HepG2 (cell line): ENCODE measurements at regions not wholly inside any gene's neighbourhood (a gene's known extent, or its start where the extent isn't known, plus 50 kb on each side); places are given as distances from the start of the nearest gene placed in this dataset.

Experiments used
- ATAC-seq: fragments of 200-7000 bp; cut with Tn5 transposase; 3 replicates; pipeline ENCODE4 v1.9.1; 2020; ENCODE audit warnings: mild to moderate bottlenecking, moderate library complexity
- BruUV-seq: library from RNA; stranded (reverse); fragments of 400-500 nt; replicated peaks from 2 replicates; lab custom pipeline; 2021; lab: Mats Ljungman, UMichigan
- CTCF ChIA-PET: fragments of 300-600 bp; formaldehyde crosslinking; extraction: SDS; loops from one replicate; lab custom pipeline; 2021; ENCODE audit warnings: low total read pairs, inconsistent platforms, low intra/inter-chr PET ratio; lab: Yijun Ruan, JAX
- POLR2A ChIA-PET: fragments of 350-600 bp; sonication (Branson Sonifier 250); formaldehyde crosslinking; loops from one replicate; lab custom pipeline; 2020; ENCODE audit warnings: antibody characterized with exemption, inconsistent platforms; lab: Yijun Ruan, JAX
- DNase-seq: peaks from one replicate; pipeline ENCODE4 v3.0.0-alpha.2; 2015; ENCODE audit warnings: low spot score
- FAIRE-seq: peaks from 3 replicates; lab custom pipeline; 2011; peaks lifted over from hg19 to GRCh38; lab: Jason Lieb, UNC
- H2AFZ ChIP-seq: one replicate; pipeline ENCODE4 v1.6.1; 2011; ENCODE audit warnings: low read length, inconsistent platforms
- H3K27ac ChIP-seq: fragments of 300-600 bp; 3 replicates; pipeline ENCODE4 v1.8.0; 2011; ENCODE audit warnings: mixed run types, mild to moderate bottlenecking, mixed read lengths, low read length, inconsistent platforms; ENCODE audit not compliant: insufficient read depth; ENCODE audit errors: extremely low read length
- H3K27me3 ChIP-seq, 2 experiments: fragments of 200-600 bp in 1 of 2; 2 replicates in 1 of 2; 3 replicates in 1 of 2; pipeline versions ENCODE4 v1.6.0 to v1.8.0; 2011; ENCODE audit warnings: low read length in 2 of 2, mild to moderate bottlenecking in 2 of 2, moderate library complexity in 2 of 2, inconsistent platforms in 1 of 2; ENCODE audit not compliant: insufficient read depth in 2 of 2, control insufficient read depth in 1 of 2
- H3K36me3 ChIP-seq, 2 experiments: fragments of 200-600 bp in 1 of 2; replicated peaks in 1 of 2; 2 replicates in 1 of 2; 3 replicates in 1 of 2; pipeline versions ENCODE4 v1.5.1 to v1.8.0; 2011; ENCODE audit warnings: low read length in 2 of 2, inconsistent platforms in 1 of 2; ENCODE audit not compliant: insufficient read depth in 2 of 2, control insufficient read depth in 1 of 2
- H3K4me1 ChIP-seq: 2 replicates; pipeline ENCODE4 v1.5.1; 2012; ENCODE audit warnings: low read length, inconsistent platforms; ENCODE audit not compliant: insufficient read depth
- H3K4me2 ChIP-seq: 2 replicates; pipeline ENCODE4 v1.6.0; 2011; ENCODE audit warnings: low read depth, low read length, inconsistent platforms
- H3K4me3 ChIP-seq, 3 experiments: fragments of 200-600 bp in 1 of 3; sonication (generic), shearing (Covaris generic) in 1 of 3; replicated peaks in 1 of 3; 2 replicates each; pipeline ENCODE4 v1.5.1; 2011 to 2016; ENCODE audit warnings: low read length in 3 of 3, inconsistent platforms in 2 of 3, low read depth in 2 of 3, mild to moderate bottlenecking in 2 of 3, control low read depth in 1 of 3, mixed read lengths in 1 of 3; ENCODE audit not compliant: insufficient read depth in 1 of 3
- H3K79me2 ChIP-seq: one replicate; pipeline ENCODE4 v1.6.1; 2011; ENCODE audit warnings: low read length, inconsistent platforms; ENCODE audit not compliant: insufficient read depth
- H3K9ac ChIP-seq: 2 replicates; pipeline ENCODE4 v1.6.0; 2011; ENCODE audit warnings: mild to moderate bottlenecking, low read depth, low read length, inconsistent platforms; ENCODE audit not compliant: insufficient read depth
- H3K9me3 ChIP-seq: 2 replicates; pipeline ENCODE4 v1.5.1; 2012; ENCODE audit warnings: mild to moderate bottlenecking, low read length
- H4K20me1 ChIP-seq: 2 replicates; pipeline ENCODE4 v1.6.0; 2011; ENCODE audit warnings: inconsistent platforms, mild to moderate bottlenecking, low read length, moderate library complexity; ENCODE audit not compliant: insufficient read depth
- GZF1 ChIP-seq: sonication (generic); formaldehyde crosslinking; IDR thresholded peaks from 2 replicates; pipeline ENCODE4 v1.5.1; 2020; ENCODE audit warnings: mild to moderate bottlenecking, missing genetic modification reagents
- ONECUT2 ChIP-seq: sonication (generic); formaldehyde crosslinking; IDR thresholded peaks from 2 replicates; pipeline ENCODE4 v1.4.0; 2020; ENCODE audit warnings: missing genetic modification reagents
- SP1 ChIP-seq, 2 experiments: fragments of 450-650 bp in 1 of 2; sonication (generic) in 1 of 2; formaldehyde crosslinking in 1 of 2; IDR thresholded peaks; 2 replicates each; pipeline versions ENCODE4 v1.4.0 to v1.6.1; 2016 to 2020; ENCODE audit warnings: missing genetic modification reagents in 1 of 2
- TAF15 ChIP-seq: fragments of 200-400 bp; formaldehyde crosslinking; IDR thresholded peaks from one replicate; pipeline ENCODE4 v1.6.1; 2018; ENCODE audit warnings: mild to moderate bottlenecking, low read depth, low read length; ENCODE audit not compliant: poor library complexity, severe bottlenecking
- ZNF160 ChIP-seq: sonication (generic); formaldehyde crosslinking; IDR thresholded peaks from 2 replicates; pipeline ENCODE4 v1.8.0; 2022; ENCODE audit warnings: mild to moderate bottlenecking, inconsistent platforms, missing genetic modification reagents
- WGBS: methylation state at CpG from one replicate; pipeline ENCODE4 v1.1.6; 2017; ENCODE audit warnings: low lambda C conversion rate; 5-methylcytosine and 5-hydroxymethylcytosine counted together
- in situ Hi-C: cut with HindIII; loops from 2 replicates; pipeline ENCODE4 v1.10.0; 2017; ENCODE audit warnings: low pct_unique_long_range_greater_than_20kb; ENCODE audit not compliant: extremely low pct_ligation_motif_present
- intact Hi-C: fragments of 100-400 bp; cut with micrococcal nuclease; formaldehyde crosslinking; loops from one replicate; pipeline ENCODE4 v1.10.0; 2022; ENCODE audit not compliant: unreplicated experiment

DNA sequence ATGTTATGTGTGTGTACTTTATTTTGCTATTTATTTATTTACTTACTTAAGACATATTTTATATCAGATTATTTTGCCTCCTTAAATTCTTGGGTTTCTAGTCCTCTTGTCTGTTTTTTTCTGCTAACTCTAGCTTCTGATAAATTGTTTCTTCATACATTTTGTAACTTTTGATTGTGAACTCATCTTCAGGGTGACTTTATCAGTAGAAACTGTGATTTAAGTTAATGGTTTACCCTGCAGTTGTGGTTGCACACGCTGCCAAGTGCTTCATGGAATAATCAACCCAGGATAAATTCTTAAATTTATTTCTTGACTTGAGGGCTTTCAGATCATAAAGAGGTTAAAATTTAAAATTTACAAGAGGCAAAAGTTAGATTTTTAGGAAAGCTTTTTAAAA lies 173.3 kb downstream of the CENPW start:
- no peak for DNase-seq
- no peaks in the 10 kb centered on the region for H3K27me3 ChIP-seq
- in situ Hi-C loops = no loop called here

DNA sequence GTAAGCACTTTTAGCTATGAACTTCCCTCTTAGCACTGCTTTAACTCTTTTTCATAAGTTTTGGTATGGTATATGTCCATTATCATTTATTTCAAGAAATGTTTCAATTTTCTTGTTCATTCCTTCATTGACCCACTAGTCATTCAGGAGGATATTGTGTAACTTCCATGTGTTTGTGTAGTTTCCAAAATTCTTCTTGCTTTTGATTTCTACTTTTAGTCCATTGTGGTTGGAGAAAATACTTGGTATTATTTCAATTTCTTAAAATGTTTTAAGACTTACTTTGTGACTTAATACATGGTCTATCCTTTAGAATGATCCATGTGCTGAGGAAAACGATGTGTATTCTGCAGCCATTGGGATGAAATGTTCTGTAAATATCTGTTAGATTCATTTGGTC lies 176.5 kb downstream of the CENPW start:
- H4K20me1 ChIP-seq = no peaks in the 10 kb centered on the region
- TF ChIP-seq ONECUT2 (CRISPR knock-in tag) = no peak
- TF ChIP-seq, all 625 proteins: peak for 0
- H3K27me3 ChIP-seq = no peaks in the 10 kb centered on the region
- no peak overlapping the region for H3K4me3 ChIP-seq
- no peaks in the 10 kb centered on the region for H3K79me2 ChIP-seq
- CTCF ChIA-PET = no interaction called here
- ATAC-seq (no peak), FAIRE-seq (no peak), DNase-seq (no peak)
- POLR2A ChIA-PET = no interaction called here
- in situ Hi-C loops (no loop called here), intact Hi-C loops (no loop called here)
- no TSS peak for BruUV-seq
- H3K9ac ChIP-seq = no peak overlapping the region
- no peaks in the 10 kb centered on the region for H3K9me3 ChIP-seq
- no peak overlapping the region for H3K27ac ChIP-seq
- no peak overlapping the region for H2AFZ ChIP-seq
- no peaks in the 10 kb centered on the region for H3K4me1 ChIP-seq
- no peaks in the 10 kb centered on the region for H3K36me3 ChIP-seq
- H3K4me2 ChIP-seq = no peak overlapping the region
- 0% methylated on average over 1 of the region's 1 CpG for WGBS

More for the DNA sequence above, 173.3 kb downstream of the CENPW start:
- no peak overlapping the region for H3K4me3 ChIP-seq
- H3K36me3 ChIP-seq = no peaks in the 10 kb centered on the region
- FAIRE-seq (no peak), ATAC-seq (no peak)
- H4K20me1 ChIP-seq = no peaks in the 10 kb centered on the region
- no peak overlapping the region for H3K9ac ChIP-seq
- no peaks in the 10 kb centered on the region for H3K9me3 ChIP-seq
- H3K4me2 ChIP-seq = no peak overlapping the region
- ChIA-PET CTCF (no interaction called here), POLR2A (no interaction called here)
- intact Hi-C loops = no loop called here
- no TSS peak for BruUV-seq
- H3K79me2 ChIP-seq = no peaks in the 10 kb centered on the region
- 8% methylated on average over 1 of the region's 1 CpG for WGBS
- H3K4me1 ChIP-seq = no peaks in the 10 kb centered on the region
- TF ChIP-seq SP1 (IDR thresholded peaks at IDR 0.05) (no peak), SP1 (CRISPR knock-in tag; IDR thresholded peaks at IDR 0.05) (no peak), ZNF160 (no peak), TAF15 (no peak), GZF1 (CRISPR knock-in tag) (no peak)
- no peak overlapping the region for H3K27ac ChIP-seq
- H2AFZ ChIP-seq = no peak overlapping the region
